Neutrophil (primary cell): ENCODE measurements at regions not wholly inside any gene's neighbourhood (a gene's known extent, or its start where the extent isn't known, plus 50 kb on each side); places are given as distances from the start of the nearest gene placed in this dataset.

Experiments used
- H3K27ac ChIP-seq: fragments of 200-600 bp; sonication (generic); 2 replicates; pipeline ENCODE4 v1.5.1; 2016; ENCODE audit warnings: mild to moderate bottlenecking, moderate library complexity
- H3K27me3 ChIP-seq: fragments of 200-600 bp; sonication (generic); 2 replicates; pipeline ENCODE4 v1.6.0; 2016; ENCODE audit warnings: mild to moderate bottlenecking
- H3K36me3 ChIP-seq: fragments of 200-600 bp; sonication (generic); 2 replicates; pipeline ENCODE4 v1.5.1; 2017
- H3K4me1 ChIP-seq, 2 experiments: fragments of 200-600 bp in 1 of 2; sonication (generic) in 1 of 2; 1 replicate in 1 of 2; 2 replicates in 1 of 2; pipeline versions ENCODE4 v1.5.1 to v1.6.1; 2013 to 2016; ENCODE audit warnings: low read depth in 1 of 2, low read length in 1 of 2, mild to moderate bottlenecking in 1 of 2, moderate library complexity in 1 of 2; ENCODE audit not compliant: control insufficient read depth in 1 of 2, insufficient read depth in 1 of 2
- H3K4me3 ChIP-seq, 2 experiments: fragments of 200-600 bp in 1 of 2; sonication (generic) in 1 of 2; 1 replicate in 1 of 2; 2 replicates in 1 of 2; pipeline ENCODE4 v1.5.1; 2013 to 2016; ENCODE audit warnings: low read depth in 1 of 2, low read length in 1 of 2, mild to moderate bottlenecking in 1 of 2, moderate library complexity in 1 of 2
- H3K9me3 ChIP-seq: fragments of 200-600 bp; sonication (generic); 2 replicates; pipeline ENCODE4 v1.5.1; 2016
- CTCF ChIP-seq: fragments of 200-600 bp; sonication (generic); IDR thresholded peaks from 2 replicates; pipeline ENCODE4 v1.5.1; 2016; ENCODE audit warnings: antibody characterized with exemption

- H3K36me3 ChIP-seq = no peaks in the 10 kb centered on the region
- no peak for TF ChIP-seq CTCF
- no peak overlapping the region for H3K4me3 ChIP-seq
- H3K4me1 ChIP-seq = no peaks in the 10 kb centered on the region
- no peak overlapping the region for H3K27ac ChIP-seq
- no peaks in the 10 kb centered on the region for H3K27me3 ChIP-seq
- H3K9me3 ChIP-seq = no peaks in the 10 kb centered on the region
Measured at GRCh38 chr10:71058308-71058707, 154.1 kb upstream of the UNC5B start.

- Histone ChIP-seq H3K27ac (no peak overlapping the region), H3K4me3 (no peak overlapping the region), H3K9me3 (no peaks in the 10 kb centered on the region), H3K36me3 (no peaks in the 10 kb centered on the region), H3K27me3 (no peaks in the 10 kb centered on the region), H3K4me1 (no peaks in the 10 kb centered on the region)
- no peak for TF ChIP-seq CTCF
Measured at GRCh38 chr10:71059054-71059818, 153.1 kb upstream of the UNC5B start.

GRCh38 chr10:71059943-71060342 lies 152.4 kb upstream of the UNC5B start:
- H3K27me3 ChIP-seq = no peaks in the 10 kb centered on the region
- no peaks in the 10 kb centered on the region for H3K9me3 ChIP-seq
- no peaks in the 10 kb centered on the region for H3K36me3 ChIP-seq
- H3K4me3 ChIP-seq = no peak overlapping the region
- TF ChIP-seq CTCF = no peak
- no peaks in the 10 kb centered on the region for H3K4me1 ChIP-seq
- no peak overlapping the region for H3K27ac ChIP-seq

GRCh38 chr10:71060476-71061426 lies 151.6 kb upstream of the UNC5B start:
- Histone ChIP-seq H3K36me3 (no peaks in the 10 kb centered on the region), H3K27ac (no peak overlapping the region), H3K9me3 (no peaks in the 10 kb centered on the region), H3K27me3 (no peaks in the 10 kb centered on the region), H3K4me1 (no peaks in the 10 kb centered on the region), H3K4me3 (no peak overlapping the region)
- TF ChIP-seq CTCF = no peak

- Histone ChIP-seq H3K36me3 (no peaks in the 10 kb centered on the region), H3K4me3 (no peak overlapping the region), H3K4me1 (no peaks in the 10 kb centered on the region), H3K27ac (no peak overlapping the region), H3K27me3 (no peaks in the 10 kb centered on the region), H3K9me3 (no peaks in the 10 kb centered on the region)
- no peak for TF ChIP-seq CTCF
Measured at GRCh38 chr10:71061472-71061871, 150.9 kb upstream of the UNC5B start.
